H1 (cell line): ENCODE measurements at regions not wholly inside any gene's neighbourhood (a gene's known extent, or its start where the extent isn't known, plus 50 kb on each side); places are given as distances from the start of the nearest gene placed in this dataset.

Source experiments
- CTCF ChIA-PET: fragments of 300-600 bp; sonication (Branson Sonifier 250); formaldehyde crosslinking; loops from one replicate; lab custom pipeline; 2021; ENCODE audit not compliant: partially characterized antibody; lab: Charles Lee
- POLR2A ChIA-PET: fragments of 300-600 bp; sonication (Branson Sonifier 250); formaldehyde crosslinking; loops from one replicate; lab custom pipeline; 2021; ENCODE audit warnings: inconsistent platforms; ENCODE audit not compliant: partially characterized antibody; lab: Charles Lee
- DNase-seq, 2 experiments: peaks; one replicate each; pipeline versions ENCODE4 v3.0.0 to v3.0.0-alpha.2; 2010 to 2022; ENCODE audit warnings: low spot score in 2 of 2, low read depth in 1 of 2, mixed read lengths in 1 of 2
- FAIRE-seq: peaks from 2 replicates; lab custom pipeline; 2011; peaks lifted over from hg19 to GRCh38; lab: Jason Lieb, UNC
- H2AFZ ChIP-seq: 2 replicates; pipeline ENCODE4 v1.8.1; 2012; ENCODE audit warnings: low read length, inconsistent platforms
- H2AK5ac ChIP-seq: 2 replicates; pipeline ENCODE4 v1.6.1; 2013; ENCODE audit warnings: low read depth, low read length
- H2BK120ac ChIP-seq: replicated peaks from 2 replicates; pipeline ENCODE3; 2013; ENCODE audit warnings: low read depth, low read length, inconsistent platforms
- H2BK12ac ChIP-seq: 2 replicates; pipeline ENCODE4 v1.6.1; 2013; ENCODE audit warnings: low read depth, low read length
- H2BK15ac ChIP-seq: 2 replicates; pipeline ENCODE4 v1.6.1; 2013; ENCODE audit warnings: low read length
- H2BK20ac ChIP-seq: 2 replicates; pipeline ENCODE4 v1.6.1; 2013; ENCODE audit warnings: low read length
- H2BK5ac ChIP-seq: 2 replicates; pipeline ENCODE4 v1.6.1; 2013; ENCODE audit warnings: low read depth, low read length
- H3K14ac ChIP-seq: 2 replicates; pipeline ENCODE4 v1.6.1; 2013; ENCODE audit warnings: inconsistent platforms; ENCODE audit not compliant: insufficient read length
- H3K18ac ChIP-seq: 2 replicates; pipeline ENCODE4 v1.6.1; 2013; ENCODE audit warnings: low read length; ENCODE audit errors: extremely low read depth
- H3K23ac ChIP-seq: 2 replicates; pipeline ENCODE4 v1.6.1; 2013; ENCODE audit warnings: inconsistent platforms; ENCODE audit not compliant: insufficient read length
- H3K23me2 ChIP-seq: 2 replicates; pipeline ENCODE4 v1.6.1; 2013; ENCODE audit warnings: low read depth, low read length
- H3K27ac ChIP-seq: 2 replicates; pipeline ENCODE4 v1.6.1; 2011; ENCODE audit warnings: low read depth, low read length, inconsistent platforms
- H3K27me3 ChIP-seq, 4 experiments: replicated peaks in 1 of 4; 1 replicate in 1 of 4; 2 replicates in 3 of 4; pipeline versions ENCODE4 v1.6.1 to v1.8.1; 2011 to 2013; ENCODE audit warnings: low read length in 3 of 4, mild to moderate bottlenecking in 3 of 4, inconsistent platforms in 2 of 4, mixed read lengths in 2 of 4, moderate library complexity in 1 of 4; ENCODE audit not compliant: control insufficient read depth in 3 of 4, insufficient read depth in 3 of 4; ENCODE audit errors: extremely low read depth in 1 of 4
- H3K36me3 ChIP-seq, 4 experiments: 2 replicates each; pipeline versions ENCODE4 v1.6.1 to v1.8.1; 2011 to 2013; ENCODE audit warnings: mild to moderate bottlenecking in 4 of 4, low read length in 3 of 4, moderate library complexity in 2 of 4, control low read depth in 1 of 4, inconsistent platforms in 1 of 4; ENCODE audit not compliant: insufficient read depth in 4 of 4, control insufficient read depth in 2 of 4
- H3K4ac ChIP-seq: replicated peaks from 2 replicates; pipeline ENCODE3; 2013; ENCODE audit warnings: low read length, low read depth, mixed read lengths, inconsistent platforms; ENCODE audit not compliant: insufficient read length
- H3K4me1 ChIP-seq, 4 experiments: replicated peaks in 1 of 4; 1 replicate in 1 of 4; 2 replicates in 3 of 4; pipeline versions ENCODE4 v1.6.1 to v1.8.1; 2011 to 2013; ENCODE audit warnings: low read length in 3 of 4, inconsistent platforms in 2 of 4, mixed read lengths in 1 of 4; ENCODE audit not compliant: insufficient read depth in 4 of 4, control insufficient read depth in 3 of 4
- H3K4me2 ChIP-seq, 2 experiments: 2 replicates each; pipeline versions ENCODE4 v1.6.1 to v1.8.1; 2011 to 2013; ENCODE audit warnings: low read depth in 2 of 2, low read length in 2 of 2, control low read depth in 1 of 2, inconsistent platforms in 1 of 2, mild to moderate bottlenecking in 1 of 2; ENCODE audit not compliant: insufficient read depth in 1 of 2
- H3K4me3 ChIP-seq, 4 experiments: fragments of 200-600, 300-600 bp in 1 of 4; sonication (generic), shearing (Covaris generic), sonication (Bioruptor Twin) in 1 of 4; 2 replicates each; pipeline versions ENCODE4 v1.5.1 to v1.8.1; 2011 to 2016; ENCODE audit warnings: low read length in 4 of 4, low read depth in 3 of 4, control low read depth in 2 of 4, inconsistent platforms in 2 of 4, mild to moderate bottlenecking in 2 of 4, mixed read lengths in 1 of 4, moderate library complexity in 1 of 4; ENCODE audit not compliant: insufficient read depth in 2 of 4; ENCODE audit errors: extremely low read depth in 1 of 4
- H3K56ac ChIP-seq: replicated peaks from 2 replicates; pipeline ENCODE3; 2013; ENCODE audit warnings: low read depth, mild to moderate bottlenecking, mixed read lengths, low read length, inconsistent platforms; ENCODE audit not compliant: insufficient read length
- H3K79me1 ChIP-seq: 2 replicates; pipeline ENCODE4 v1.6.1; 2013; ENCODE audit warnings: low read depth, low read length, control low read depth
- H3K79me2 ChIP-seq, 2 experiments: 2 replicates each; pipeline versions ENCODE4 v1.6.1 to v1.8.1; 2012 to 2013; ENCODE audit warnings: low read length in 2 of 2, mild to moderate bottlenecking in 2 of 2, inconsistent platforms in 1 of 2; ENCODE audit not compliant: insufficient read depth in 2 of 2, control insufficient read depth in 1 of 2
- H3K9ac ChIP-seq, 4 experiments: replicated peaks in 1 of 4; 1 replicate in 1 of 4; 2 replicates in 3 of 4; pipeline versions ENCODE4 v1.6.1 to v1.8.1; 2011 to 2013; ENCODE audit warnings: low read depth in 3 of 4, low read length in 3 of 4, control low read depth in 2 of 4, mild to moderate bottlenecking in 2 of 4, moderate library complexity in 2 of 4, inconsistent platforms in 1 of 4; ENCODE audit errors: extremely low read depth in 1 of 4
- H3K9me3 ChIP-seq, 2 experiments: 2 replicates each; pipeline versions ENCODE4 v1.6.1 to v1.8.1; 2012 to 2013; ENCODE audit warnings: mild to moderate bottlenecking in 2 of 2, moderate library complexity in 2 of 2, control low read depth in 1 of 2, inconsistent platforms in 1 of 2, low read depth in 1 of 2, low read length in 1 of 2, mixed read lengths in 1 of 2; ENCODE audit not compliant: insufficient read depth in 2 of 2
- H4K20me1 ChIP-seq, 2 experiments: replicated peaks in 1 of 2; 2 replicates each; pipeline versions ENCODE3 to v1.8.1; 2011 to 2013; ENCODE audit warnings: inconsistent platforms in 2 of 2, low read length in 2 of 2, mild to moderate bottlenecking in 1 of 2; ENCODE audit not compliant: insufficient read depth in 2 of 2, control insufficient read depth in 1 of 2
- H4K5ac ChIP-seq: 2 replicates; pipeline ENCODE4 v1.6.1; 2013; ENCODE audit warnings: low read length, low read depth, mixed read lengths, inconsistent platforms; ENCODE audit not compliant: insufficient read length
- H4K8ac ChIP-seq: 2 replicates; pipeline ENCODE4 v1.8.0; 2013; ENCODE audit warnings: mild to moderate bottlenecking, moderate library complexity, low read length, inconsistent platforms; ENCODE audit not compliant: insufficient read depth; ENCODE audit errors: extremely low read depth
- H4K91ac ChIP-seq: replicated peaks from 2 replicates; pipeline ENCODE3; 2013; ENCODE audit warnings: low read length, mixed read lengths, inconsistent platforms; ENCODE audit not compliant: insufficient read length
- WGBS, 2 experiments: shearing (Covaris generic) in 1 of 2; methylation state at CpG; one replicate each; pipeline versions ENCODE4 v1.1.6 to v1.1.7; 2013 to 2015; ENCODE audit warnings: low lambda C conversion rate in 2 of 2, mixed read lengths in 2 of 2, inconsistent platforms in 1 of 2, low coverage in 1 of 2, missing lambda C conversion rate in 1 of 2; ENCODE audit not compliant: insufficient replicate concordance in 2 of 2, insufficient coverage in 1 of 2, insufficient read length in 1 of 2; ENCODE audit errors: extremely low coverage in 1 of 2, missing lambda C conversion rate in 1 of 2; 5-methylcytosine and 5-hydroxymethylcytosine counted together

DNA sequence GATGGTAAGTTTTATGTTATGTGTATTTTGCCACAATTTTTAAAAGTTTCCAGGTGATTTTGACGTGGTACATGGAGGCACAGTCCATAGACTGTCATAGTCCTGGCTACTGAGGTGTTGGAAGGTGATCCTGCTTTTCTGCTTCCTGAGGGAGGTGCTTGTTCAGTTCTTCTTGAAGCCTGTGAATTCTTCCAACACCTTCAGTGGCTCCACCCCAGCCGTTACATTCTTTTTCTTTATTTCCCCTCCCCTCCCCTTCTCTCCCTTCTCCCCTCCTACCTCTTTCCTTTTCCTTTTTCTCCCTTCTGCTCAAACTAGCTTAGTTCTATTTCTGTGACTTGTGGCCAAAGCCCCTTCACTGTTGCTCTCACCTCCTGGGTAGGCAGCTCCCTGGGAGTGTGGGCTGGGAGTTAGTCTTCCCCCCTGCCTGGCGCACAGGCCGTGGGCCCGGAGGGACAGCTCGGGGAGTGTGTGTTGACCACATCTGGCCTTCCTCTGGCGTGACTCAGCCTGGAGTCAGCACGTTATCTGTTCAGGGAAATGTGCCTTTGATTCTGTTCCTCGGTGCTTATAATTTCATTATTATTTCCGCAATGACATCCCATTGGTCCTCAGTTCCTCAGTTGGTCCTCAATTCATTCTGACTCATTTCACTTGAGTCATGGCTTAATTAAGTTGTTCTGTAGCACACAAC lies 566.2 kb downstream of the TBC1D22A start:
- Histone ChIP-seq H3K23me2 (no peaks in the 10 kb centered on the region), H3K27me3 (no peaks in the 10 kb centered on the region), H3K4me3 (no peak overlapping the region), H3K79me2 (no peaks in the 10 kb centered on the region), H4K5ac (no peak overlapping the region), H4K20me1 (no peaks in the 10 kb centered on the region), H3K36me3 (no peaks in the 10 kb centered on the region; a peak in 1 of 8 replicates), H3K23ac (no peak overlapping the region), H3K4ac (no peak overlapping the region), H2AK5ac (no peak overlapping the region), H4K8ac (no peak overlapping the region), H2BK5ac (no peak overlapping the region), H4K91ac (no peak overlapping the region), H3K79me1 (no peaks in the 10 kb centered on the region), H3K56ac (no peak overlapping the region), H2BK20ac (no peak overlapping the region), H3K18ac (no peak overlapping the region), H3K9ac (no peak overlapping the region), H2AFZ (no peak overlapping the region), H3K27ac (no peak overlapping the region), H2BK15ac (no peak overlapping the region), H2BK12ac (no peak overlapping the region), H2BK120ac (no peak overlapping the region), H3K4me2 (no peak overlapping the region), H3K14ac (no peak overlapping the region), H3K4me1 (no peaks in the 10 kb centered on the region), H3K9me3 (peaks cover 82 to 92% of the 10 kb centered on the region in 2 experiments)
- CTCF ChIA-PET, result no interaction called here
- DNase-seq (no peak), FAIRE-seq (no peak)
- 72% methylated on average over 10 of the region's 10 CpGs; no CpG with 5 or more reads in 1 of the 2 experiments for WGBS, 2 experiments
- POLR2A ChIA-PET, result no interaction called here
